ENCODE measurements at regions not wholly inside any gene's neighbourhood (a gene's known extent, or its start where the extent isn't known, plus 50 kb on each side); places are given as distances from the start of the nearest gene placed in this dataset.
A peak's percentile ranks its signal among the peaks of the same experiment; 100 is the strongest.
"Not testable (repeated sequence)": the region's sequence is repeated elsewhere in the genome, so short reads cannot be mapped to it uniquely, and the experiment has no call there.

- CTCF ChIA-PET; intact Hi-C loops (cut with micrococcal nuclease); H3K4me1 Mint-ChIP-seq (ENCODE audit: low read depth); H3K9me3 Mint-ChIP-seq; H3K27ac Mint-ChIP-seq; H3K4me3 Mint-ChIP-seq; H3K36me3 Mint-ChIP-seq; POLR2A ChIA-PET; H3K27me3 Mint-ChIP-seq; DNase-seq: not testable (repeated sequence)
These were observed 54.4 kb upstream of the MUCL1 start for GRCh38 chr12:54799966-54800365.

- no peak for DNase-seq
- no peak overlapping the region for H3K4me3 Mint-ChIP-seq
- H3K27ac Mint-ChIP-seq = no peak overlapping the region
- POLR2A ChIA-PET = no interaction called here
- intact Hi-C loops (cut with micrococcal nuclease) = no loop called here
- CTCF ChIA-PET = no interaction called here
- peaks cover 3% of the 10 kb centered on the region for H3K27me3 Mint-ChIP-seq
- no peaks in the 10 kb centered on the region for H3K9me3 Mint-ChIP-seq
- no peaks in the 10 kb centered on the region for H3K36me3 Mint-ChIP-seq
- no peaks in the 10 kb centered on the region for H3K4me1 Mint-ChIP-seq (ENCODE audit: low read depth)
These were observed 55.7 kb upstream of the MUCL1 start for GRCh38 chr12:54798651-54799050.

- POLR2A ChIA-PET = no interaction called here
- Mint-ChIP-seq H3K27ac (no peak overlapping the region), H3K36me3 (no peaks in the 10 kb centered on the region), H3K4me3 (no peak overlapping the region), H3K4me1 (ENCODE audit: low read depth) (no peaks in the 10 kb centered on the region), H3K9me3 (no peaks in the 10 kb centered on the region), H3K27me3 (peaks cover 3% of the 10 kb centered on the region)
- DNase-seq = no peak
- CTCF ChIA-PET = no interaction called here
- intact Hi-C loops (cut with micrococcal nuclease) = no loop called here
These were observed 57.3 kb upstream of the MUCL1 start for GRCh38 chr12:54796991-54797390.

GRCh38 chr12:54795644-54796043, 58.7 kb upstream of the MUCL1 start:
- H3K9me3 Mint-ChIP-seq = no peaks in the 10 kb centered on the region
- no peak for DNase-seq
- peaks cover 3% of the 10 kb centered on the region for H3K27me3 Mint-ChIP-seq
- H3K36me3 Mint-ChIP-seq = no peaks in the 10 kb centered on the region
- POLR2A ChIA-PET = no interaction called here
- H3K4me3 Mint-ChIP-seq = no peak overlapping the region
- CTCF ChIA-PET = no interaction called here
- H3K4me1 Mint-ChIP-seq (ENCODE audit: low read depth) = no peaks in the 10 kb centered on the region
- intact Hi-C loops (cut with micrococcal nuclease) = no loop called here
- no peak overlapping the region for H3K27ac Mint-ChIP-seq

GRCh38 chr12:54786081-54786480, 68.2 kb upstream of the MUCL1 start:
- no peak for DNase-seq
- Mint-ChIP-seq H3K9me3 (peaks cover 34% of the 10 kb centered on the region), H3K4me1 (ENCODE audit: low read depth) (no peaks in the 10 kb centered on the region), H3K27ac (no peak overlapping the region), H3K4me3 (no peak overlapping the region), H3K36me3 (peaks cover 10% of the 10 kb centered on the region), H3K27me3 (peaks cover 9% of the 10 kb centered on the region)
- POLR2A ChIA-PET = no interaction called here
- intact Hi-C loops (cut with micrococcal nuclease) = no loop called here
- CTCF ChIA-PET = no interaction called here

- Mint-ChIP-seq H3K4me3 (no peak overlapping the region), H3K27ac (no peak overlapping the region), H3K4me1 (ENCODE audit: low read depth) (no peaks in the 10 kb centered on the region), H3K9me3 (peaks cover 34% of the 10 kb centered on the region), H3K36me3 (peaks cover 10% of the 10 kb centered on the region), H3K27me3 (peaks cover 9% of the 10 kb centered on the region)
- ChIA-PET CTCF (interaction anchor here (0.8 to 1.0 kb wide), 2 partner anchors 34 to 35 kb away, joined by 3 read pairs; no protein-coding TSS in a partner anchor), POLR2A (no interaction called here)
- intact Hi-C loops (cut with micrococcal nuclease) = no loop called here
- DNase-seq = no peak
These were observed 70.2 kb upstream of the MUCL1 start for GRCh38 chr12:54784115-54784514.

- POLR2A ChIA-PET = interaction anchor here (0.5 kb wide), 1 partner anchor 12 kb away, joined by 3 read pairs; no protein-coding TSS in a partner anchor
- H3K4me3 Mint-ChIP-seq; H3K27me3 Mint-ChIP-seq; intact Hi-C loops (cut with micrococcal nuclease); H3K9me3 Mint-ChIP-seq; DNase-seq; H3K36me3 Mint-ChIP-seq; H3K27ac Mint-ChIP-seq: not testable (repeated sequence)
- H3K4me1 Mint-ChIP-seq (ENCODE audit: low read depth) = peaks cover 20% of the 10 kb centered on the region
- CTCF ChIA-PET = interaction anchor here (2.2 kb wide), 1 partner anchor 27 kb away, joined by 6 read pairs; no protein-coding TSS in a partner anchor
These were observed 77.3 kb upstream of the MUCL1 start for GRCh38 chr12:54777031-54777430.

GRCh38 chr12:54773593-54773992, 80.7 kb upstream of the MUCL1 start:
- intact Hi-C loops (cut with micrococcal nuclease) = no loop called here
- Mint-ChIP-seq H3K27ac (no peak overlapping the region), H3K4me3 (no peak overlapping the region), H3K4me1 (ENCODE audit: low read depth) (peaks cover 20% of the 10 kb centered on the region), H3K36me3 (no peaks in the 10 kb centered on the region), H3K9me3 (no peaks in the 10 kb centered on the region), H3K27me3 (peaks cover 4% of the 10 kb centered on the region)
- ChIA-PET CTCF (no interaction called here), POLR2A (no interaction called here)
- DNase-seq = no peak

- Mint-ChIP-seq H3K36me3 (no peaks in the 10 kb centered on the region), H3K9me3 (no peaks in the 10 kb centered on the region), H3K27me3 (no peaks in the 10 kb centered on the region), H3K27ac (no peak overlapping the region), H3K4me1 (ENCODE audit: low read depth) (peaks cover 8% of the 10 kb centered on the region), H3K4me3 (no peak overlapping the region)
- no peak for DNase-seq
- ChIA-PET POLR2A (interaction anchor here (0.7 kb wide), 1 partner anchor 11 kb away, joined by 3 read pairs; no protein-coding TSS in a partner anchor), CTCF (no interaction called here)
- intact Hi-C loops (cut with micrococcal nuclease) = no loop called here
These were observed 88.7 kb upstream of the MUCL1 start for GRCh38 chr12:54765652-54766051.

- DNase-seq = no peak
- POLR2A ChIA-PET = no interaction called here
- CTCF ChIA-PET = interaction anchor here (0.6 to 1.3 kb wide), 3 partner anchors 14 to 871 kb away, joined by 3 read pairs; no protein-coding TSS in a partner anchor
- H3K4me1 Mint-ChIP-seq (ENCODE audit: low read depth) = peaks cover 11% of the 10 kb centered on the region
- H3K27me3 Mint-ChIP-seq = no peaks in the 10 kb centered on the region
- intact Hi-C loops (cut with micrococcal nuclease) = no loop called here
- H3K27ac Mint-ChIP-seq = no peak overlapping the region
- peaks cover 8% of the 10 kb centered on the region for H3K9me3 Mint-ChIP-seq
- no peak overlapping the region for H3K4me3 Mint-ChIP-seq
- peaks cover 3% of the 10 kb centered on the region for H3K36me3 Mint-ChIP-seq
These were observed 91.9 kb upstream of the MUCL1 start for GRCh38 chr12:54762390-54762789.

GRCh38 chr12:54759751-54760150, 94.6 kb upstream of the MUCL1 start:
- H3K9me3 Mint-ChIP-seq = peaks cover 8% of the 10 kb centered on the region
- H3K27ac Mint-ChIP-seq = no peak overlapping the region
- ChIA-PET CTCF (interaction anchor here (0.7 to 3.3 kb wide), 10 partner anchors 10 to 313 kb away, joined by 3 to 29 read pairs (median 3); partner anchors contain the start of gene MUCL1), POLR2A (no interaction called here)
- intact Hi-C loops (cut with micrococcal nuclease) = loop anchor here (10.0 kb wide), 1 partner anchor 385 kb away; no protein-coding TSS in a partner anchor
- no peak overlapping the region for H3K4me3 Mint-ChIP-seq
- H3K36me3 Mint-ChIP-seq = peaks cover 3% of the 10 kb centered on the region
- H3K27me3 Mint-ChIP-seq = no peaks in the 10 kb centered on the region
- H3K4me1 Mint-ChIP-seq (ENCODE audit: low read depth) = peaks cover 6% of the 10 kb centered on the region
- no peak for DNase-seq

GRCh38 chr12:54751493-54751892, 102.8 kb upstream of the MUCL1 start:
- intact Hi-C loops (cut with micrococcal nuclease) = loop anchor here (10.0 kb wide), 1 partner anchor 393 kb away; no protein-coding TSS in a partner anchor
- no peak for DNase-seq
- POLR2A ChIA-PET = no interaction called here
- no peak overlapping the region for H3K4me3 Mint-ChIP-seq
- no peak overlapping the region for H3K27ac Mint-ChIP-seq
- CTCF ChIA-PET = interaction anchor here (0.8 to 4.8 kb wide), 5 partner anchors 27 to 316 kb away, joined by 3 to 174 read pairs (median 83); no protein-coding TSS in a partner anchor
- peaks cover 22% of the 10 kb centered on the region for H3K4me1 Mint-ChIP-seq (ENCODE audit: low read depth)
- H3K36me3 Mint-ChIP-seq = no peaks in the 10 kb centered on the region
- H3K9me3 Mint-ChIP-seq = no peaks in the 10 kb centered on the region
- no peaks in the 10 kb centered on the region for H3K27me3 Mint-ChIP-seq

GRCh38 chr12:54749191-54749818, 101.1 kb upstream of the DCD start:
- Mint-ChIP-seq H3K4me3 (peak overlapping the region; percentile 17), H3K27ac (no peak overlapping the region), H3K27me3 (no peaks in the 10 kb centered on the region), H3K4me1 (ENCODE audit: low read depth) (peaks cover 20% of the 10 kb centered on the region), H3K9me3 (no peaks in the 10 kb centered on the region), H3K36me3 (no peaks in the 10 kb centered on the region)
- DNase-seq = peak; percentile 22
- ChIA-PET POLR2A (interaction anchor here (0.6 kb wide), 1 partner anchor 229 kb away, joined by 3 read pairs; no protein-coding TSS in a partner anchor), CTCF (interaction anchor here (0.5 to 4.8 kb wide), 55 partner anchors 10 to 1897 kb away, joined by 3 to 174 read pairs (median 5); partner anchors contain the start of genes MUCL1 and TESPA1)
- intact Hi-C loops (cut with micrococcal nuclease) = loop anchor here (1.0 to 5.0 kb wide), 5 partner anchors 103 to 324 kb away; partner anchors contain the start of genes MUCL1 and TESPA1
